Transverse colon (tissue), 4 donors: ENCODE measurements at regions not wholly inside any gene's neighbourhood (a gene's known extent, or its start where the extent isn't known, plus 50 kb on each side); places are given as distances from the start of the nearest gene placed in this dataset.

Experiments
- DNase-seq: peaks from one replicate; pipeline ENCODE4 v3.0.0-alpha.2; 2019
- H3K27ac ChIP-seq, 4 donors: fragments of 200-600 bp; sonication (generic); 2 replicates each; pipeline ENCODE4 v1.5.1; 2016 to 2018; ENCODE audit warnings: inconsistent platforms in 4 of 4
- H3K27me3 ChIP-seq: fragments of 200-600 bp; sonication (generic); 2 replicates; pipeline ENCODE4 v1.5.1; 2017; ENCODE audit warnings: inconsistent platforms
- H3K36me3 ChIP-seq, 4 donors: fragments of 200-600 bp; sonication (generic); 2 replicates each; pipeline ENCODE4 v1.5.1; 2017 to 2019; ENCODE audit warnings: inconsistent platforms in 4 of 4
- H3K4me1 ChIP-seq, 4 donors: fragments of 200-600 bp; sonication (generic); 2 replicates each; pipeline ENCODE4 v1.5.1; 2017 to 2020; ENCODE audit warnings: inconsistent platforms in 4 of 4
- H3K4me3 ChIP-seq, 4 donors: fragments of 200-600 bp; sonication (generic); 1 replicate in 1 of 4; 2 replicates in 3 of 4; pipeline versions ENCODE4 v1.5.1 to v1.6.1; 2017 to 2019; ENCODE audit warnings: inconsistent platforms in 4 of 4
- H3K9me3 ChIP-seq, 2 donors: fragments of 200-600 bp; sonication (generic); 2 replicates each; pipeline ENCODE4 v1.5.1; 2017 to 2019; ENCODE audit warnings: inconsistent platforms in 2 of 2
- CTCF ChIP-seq, 5 experiments: fragments of 200-600 bp in 3 of 5; fragments of 450-650 bp in 2 of 5; sonication (generic) in 3 of 5; IDR thresholded peaks; 1 replicate in 2 of 5; 2 replicates in 3 of 5; pipeline ENCODE4 v1.5.1; 2016 to 2017; ENCODE audit warnings: antibody characterized with exemption in 5 of 5, inconsistent platforms in 3 of 5, mild to moderate bottlenecking in 2 of 5, moderate library complexity in 1 of 5
- EP300 ChIP-seq: sonication (generic); formaldehyde crosslinking; IDR thresholded peaks from one replicate; pipeline ENCODE4 v1.6.1; 2017; ENCODE audit warnings: antibody characterized with exemption, low read depth
- POLR2A ChIP-seq: fragments of 450-650 bp; IDR thresholded peaks from one replicate; pipeline ENCODE4 v1.6.1; 2016; ENCODE audit warnings: antibody characterized with exemption, mild to moderate bottlenecking, moderate library complexity
- POLR2AphosphoS5 ChIP-seq, 3 donors: sonication (generic); formaldehyde crosslinking; IDR thresholded peaks; one replicate each; pipeline ENCODE4 v1.6.1; 2016; ENCODE audit warnings: antibody characterized with exemption in 3 of 3
- WGBS, 2 donors: methylation state at CpG; one replicate each; pipeline ENCODE4 v1.1.5; 2018; ENCODE audit warnings: low coverage in 1 of 2; 5-methylcytosine and 5-hydroxymethylcytosine counted together
- in situ Hi-C, 4 donors: fragments of 200-750 bp; cut with MboI; loops; one replicate each; pipeline versions ENCODE4 v1.15.0 to v1.15.1; 2017; ENCODE audit warnings: low sequenced_read_pairs in 3 of 4, low pct_ligation_motif_present in 1 of 4, low pct_unique_long_range_greater_than_20kb in 1 of 4
- intact Hi-C: fragments of 100-400 bp; cut with DNase I; formaldehyde crosslinking; loops from one replicate; pipeline ENCODE4 v1.15.1; 2023; ENCODE audit warnings: low total_unique reads

GRCh38 chr13:34523406-34523805, 418.7 kb upstream of the NBEA start:
- H3K27me3 ChIP-seq = no peaks in the 10 kb centered on the region
- H3K9me3 ChIP-seq = no peaks in the 10 kb centered on the region
- intact Hi-C loops = no loop called here
- H3K27ac ChIP-seq = no peak overlapping the region
- no peak for TF ChIP-seq POLR2A
- TF ChIP-seq EP300 = no peak
- no peak for TF ChIP-seq CTCF (IDR thresholded peaks at IDR 0.05)
- no peak for TF ChIP-seq POLR2AphosphoS5 (IDR thresholded peaks at IDR 0.05)
- no peaks in the 10 kb centered on the region for H3K4me1 ChIP-seq
- no peak for DNase-seq
- no peaks in the 10 kb centered on the region for H3K36me3 ChIP-seq
- H3K4me3 ChIP-seq = no peak overlapping the region
- in situ Hi-C loops = no loop called here
- 58 to 61% methylated on average over 3 of the region's 3 CpGs for WGBS, 2 donors

DNA sequence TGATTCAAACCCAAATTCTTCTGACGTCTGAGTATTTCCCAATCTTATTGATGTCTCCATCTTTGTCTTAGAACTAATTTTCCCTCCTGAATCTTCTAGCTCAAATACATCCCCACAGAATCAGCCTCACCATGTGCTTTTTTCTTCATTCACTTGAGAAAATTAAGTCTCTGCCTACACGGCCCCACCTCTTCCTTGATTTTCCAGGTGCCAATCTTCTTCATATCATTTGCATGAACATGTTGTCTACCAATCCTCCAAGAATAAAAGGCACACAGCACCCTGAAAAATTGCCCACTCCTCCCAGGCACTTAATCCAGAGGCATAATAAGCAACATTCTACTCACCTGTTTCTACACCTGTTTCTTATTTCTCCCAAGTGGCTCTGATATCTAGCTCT, 408.1 kb upstream of the NBEA start:
- H3K4me3 ChIP-seq = no peak overlapping the region
- H3K27me3 ChIP-seq = no peaks in the 10 kb centered on the region
- TF ChIP-seq POLR2A = no peak
- TF ChIP-seq EP300 = no peak
- no peak for TF ChIP-seq CTCF (IDR thresholded peaks at IDR 0.05)
- TF ChIP-seq POLR2AphosphoS5 (IDR thresholded peaks at IDR 0.05) = no peak
- WGBS, 2 donors = 78 to 80% methylated on average over 2 of the region's 2 CpGs
- in situ Hi-C loops (no loop called here), intact Hi-C loops (no loop called here)
- no peaks in the 10 kb centered on the region for H3K9me3 ChIP-seq
- no peak for DNase-seq
- H3K4me1 ChIP-seq = no peaks in the 10 kb centered on the region
- H3K27ac ChIP-seq = no peak overlapping the region
- H3K36me3 ChIP-seq = no peaks in the 10 kb centered on the region

GRCh38 chr13:34542321-34542720, 399.7 kb upstream of the NBEA start:
- Histone ChIP-seq H3K9me3 (no peaks in the 10 kb centered on the region), H3K4me3 (no peak overlapping the region), H3K36me3 (no peaks in the 10 kb centered on the region), H3K27me3 (no peaks in the 10 kb centered on the region), H3K4me1 (no peaks in the 10 kb centered on the region), H3K27ac (no peak overlapping the region)
- WGBS, 2 donors = 70 to 93% methylated on average over 4 of the region's 4 CpGs
- intact Hi-C loops = no loop called here
- TF ChIP-seq EP300 (no peak), POLR2AphosphoS5 (IDR thresholded peaks at IDR 0.05) (no peak), CTCF (IDR thresholded peaks at IDR 0.05) (no peak), POLR2A (no peak)
- no peak for DNase-seq
- in situ Hi-C loops = no loop called here

- no peak overlapping the region for H3K27ac ChIP-seq
- 43 to 54% methylated on average over 4 of the region's 4 CpGs for WGBS, 2 donors
- H3K9me3 ChIP-seq = no peaks in the 10 kb centered on the region
- intact Hi-C loops (no loop called here), in situ Hi-C loops (no loop called here)
- H3K36me3 ChIP-seq = no peaks in the 10 kb centered on the region
- H3K27me3 ChIP-seq = no peaks in the 10 kb centered on the region
- TF ChIP-seq POLR2A (no peak), CTCF (IDR thresholded peaks at IDR 0.05) (no peak), POLR2AphosphoS5 (IDR thresholded peaks at IDR 0.05) (no peak), EP300 (no peak)
- no peak overlapping the region for H3K4me3 ChIP-seq
- no peaks in the 10 kb centered on the region for H3K4me1 ChIP-seq
- DNase-seq = peak; percentile 17
Observed at GRCh38 chr13:34543836-34544235, 398.2 kb upstream of the NBEA start.
